H7 (cell line): ENCODE measurements at regions not wholly inside any gene's neighbourhood (a gene's known extent, or its start where the extent isn't known, plus 50 kb on each side); places are given as distances from the start of the nearest gene placed in this dataset.
"Not testable (repeated sequence)": the region's sequence is repeated elsewhere in the genome, so short reads cannot be mapped to it uniquely, and the experiment has no call there.

ENCODE experiments used
- DNase-seq: peaks from one replicate; pipeline ENCODE4 v3.0.0; 2012
- H3K27me3 ChIP-seq: 2 replicates; pipeline ENCODE4 v1.6.0; 2011; ENCODE audit warnings: mild to moderate bottlenecking, low read length; ENCODE audit not compliant: control insufficient read depth, insufficient read depth
- H3K36me3 ChIP-seq: replicated peaks from 2 replicates; pipeline ENCODE4 v1.5.1; 2011; ENCODE audit warnings: low read length; ENCODE audit not compliant: control insufficient read depth, insufficient read depth
- H3K4me3 ChIP-seq: 2 replicates; pipeline ENCODE4 v1.5.1; 2011; ENCODE audit warnings: low read depth, mild to moderate bottlenecking, control low read depth, low read length, moderate library complexity; ENCODE audit not compliant: insufficient read depth

DNA sequence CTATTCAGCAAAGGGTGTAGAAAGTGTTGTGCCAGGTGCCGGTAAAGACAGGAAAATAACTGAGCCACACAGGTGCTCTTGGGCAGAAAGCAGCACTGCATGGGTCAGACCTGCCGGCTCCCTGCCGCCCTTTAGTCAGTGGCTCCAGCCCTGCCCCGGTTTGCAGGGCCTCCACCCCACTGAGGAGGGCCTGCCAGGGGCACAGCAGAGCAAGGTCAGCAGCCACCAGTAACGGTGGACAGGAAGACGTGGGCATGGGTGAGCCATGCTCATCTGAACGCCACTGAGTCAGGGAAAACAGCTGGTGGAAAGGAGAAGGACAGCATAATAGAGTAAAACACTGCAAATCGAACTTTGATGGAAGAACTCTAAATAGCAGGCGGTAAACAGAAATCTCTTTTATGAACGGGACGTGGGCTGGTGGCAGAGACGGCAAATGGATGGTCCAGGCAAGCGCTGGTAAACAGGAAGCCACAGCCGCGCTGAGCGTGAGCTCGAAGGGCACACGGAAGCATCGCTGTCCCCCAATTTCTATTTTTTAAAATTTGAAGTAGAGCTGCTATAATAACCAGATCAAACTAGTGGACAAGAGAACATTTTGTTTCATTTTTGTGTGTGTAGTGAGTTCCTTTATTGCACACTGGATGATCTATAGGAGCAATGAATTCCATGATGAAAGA is 141.8 kb upstream of the ALKAL2 start:
- H3K36me3 ChIP-seq = no peaks in the 10 kb centered on the region
- no peak for DNase-seq
- no peaks in the 10 kb centered on the region for H3K27me3 ChIP-seq
- H3K4me3 ChIP-seq = no peak overlapping the region

DNA sequence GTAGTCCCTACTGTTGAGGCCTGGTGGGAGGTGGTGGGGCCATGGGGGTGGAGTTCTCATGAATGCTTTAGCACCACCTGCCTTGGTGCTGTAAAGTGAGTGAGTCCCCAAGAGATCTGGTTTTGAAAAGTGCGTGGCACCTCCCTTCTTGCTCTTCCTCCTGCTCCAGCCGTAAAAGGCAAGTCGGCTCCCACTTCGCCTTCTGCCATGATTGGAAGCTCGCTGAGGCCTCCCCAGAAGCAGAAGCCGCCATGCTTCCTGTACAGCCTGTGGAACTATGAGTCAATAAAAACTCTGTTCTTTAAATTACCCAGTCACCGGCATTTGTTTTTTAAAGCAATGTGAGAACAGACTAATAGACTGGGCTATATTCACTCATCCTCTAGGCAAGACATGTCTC is 141.3 kb upstream of the ALKAL2 start:
- Histone ChIP-seq H3K36me3 (no peaks in the 10 kb centered on the region), H3K4me3 (no peak overlapping the region), H3K27me3 (no peaks in the 10 kb centered on the region)
- no peak for DNase-seq

DNA sequence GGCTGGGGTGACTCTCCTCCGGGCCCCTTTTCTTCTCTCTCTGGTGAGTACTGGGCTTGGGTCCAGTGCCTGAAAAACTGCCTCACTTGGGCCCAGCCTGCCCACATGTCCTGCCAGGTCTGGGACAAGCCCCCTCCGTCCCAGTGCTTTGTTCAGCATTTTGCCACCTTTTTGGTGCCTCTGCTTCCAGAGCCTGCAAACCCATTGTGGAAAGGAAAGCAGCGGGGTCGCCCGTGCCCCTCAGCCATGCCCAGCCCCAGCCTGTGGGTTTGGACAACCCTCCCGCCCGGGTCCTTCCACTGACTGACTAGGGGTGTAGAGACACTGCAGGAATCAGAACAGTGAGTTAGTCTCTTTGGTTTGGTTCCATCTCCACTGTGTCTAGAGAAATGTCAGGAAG is 140.7 kb upstream of the ALKAL2 start:
- Histone ChIP-seq H3K4me3 (no peak overlapping the region), H3K27me3 (no peaks in the 10 kb centered on the region)
- DNase-seq = no peak

DNA sequence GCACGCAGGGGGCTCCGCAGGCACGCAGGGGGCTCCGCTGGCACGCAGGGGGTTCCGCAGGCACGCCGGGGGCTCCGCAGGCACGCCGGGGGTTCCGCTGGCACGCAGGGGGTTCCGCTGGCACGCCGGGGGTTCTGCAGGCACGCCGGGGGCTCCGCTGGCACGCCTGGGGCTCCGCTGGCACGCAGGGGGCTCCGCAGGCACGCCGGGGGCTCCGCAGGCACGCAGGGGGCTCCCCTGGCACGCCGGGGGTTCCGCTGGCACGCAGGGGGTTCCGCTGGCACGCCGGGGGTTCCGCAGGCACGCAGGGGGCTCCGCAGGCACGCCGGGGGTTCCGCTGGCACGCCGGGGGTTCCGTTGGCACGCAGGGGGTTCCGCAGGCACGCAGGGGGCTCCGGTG is 138.8 kb upstream of the ALKAL2 start:
- DNase-seq, H3K36me3 ChIP-seq, H3K27me3 ChIP-seq, H3K4me3 ChIP-seq: not testable (repeated sequence)

More for the DNA sequence above, 140.7 kb upstream of the ALKAL2 start:
- no peaks in the 10 kb centered on the region for H3K36me3 ChIP-seq

DNA sequence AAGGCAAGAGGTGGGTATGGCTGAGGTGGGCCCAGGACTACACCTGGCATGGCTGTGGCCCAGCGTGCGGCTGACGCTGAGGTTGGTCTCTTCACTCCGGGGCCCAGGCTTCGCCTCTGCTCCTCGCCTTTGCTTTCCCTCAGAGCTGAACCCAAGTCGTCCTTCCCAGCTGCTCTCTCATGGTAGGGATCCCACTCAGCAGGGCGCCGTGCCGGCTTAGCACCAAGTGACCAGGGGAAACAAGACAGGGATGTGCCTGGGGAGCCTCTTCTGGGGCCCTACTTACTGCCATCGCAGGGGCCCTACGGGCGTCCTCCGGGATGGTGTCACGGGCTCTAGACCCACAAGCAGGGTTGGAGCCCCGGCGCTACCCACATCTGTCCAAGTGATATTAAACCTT is 138.1 kb upstream of the ALKAL2 start:
- no peak for DNase-seq
- no peaks in the 10 kb centered on the region for H3K27me3 ChIP-seq
- no peaks in the 10 kb centered on the region for H3K36me3 ChIP-seq
- H3K4me3 ChIP-seq = no peak overlapping the region

DNA sequence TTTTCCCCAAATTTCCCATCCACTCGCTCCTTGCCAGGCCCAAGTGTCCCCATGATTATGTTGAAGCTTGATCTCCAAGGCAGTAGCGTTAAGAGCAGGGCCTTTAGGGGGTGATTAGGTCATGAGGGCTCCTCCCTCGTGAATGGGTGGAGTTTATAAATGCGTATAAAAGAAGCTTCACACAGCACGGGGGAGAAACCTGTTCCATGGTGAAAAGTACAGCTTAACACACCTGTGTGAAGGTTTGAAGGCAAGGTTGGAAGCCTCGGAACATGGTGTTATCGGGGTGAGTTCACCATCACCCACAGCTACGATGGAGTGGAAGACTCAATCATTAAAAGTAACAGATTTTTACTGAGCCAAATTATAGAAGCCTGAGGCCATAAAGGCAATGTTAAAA is 137.4 kb upstream of the ALKAL2 start:
- DNase-seq = no peak
- H3K4me3 ChIP-seq = no peak overlapping the region
- no peaks in the 10 kb centered on the region for H3K36me3 ChIP-seq
- H3K27me3 ChIP-seq = no peaks in the 10 kb centered on the region

DNA sequence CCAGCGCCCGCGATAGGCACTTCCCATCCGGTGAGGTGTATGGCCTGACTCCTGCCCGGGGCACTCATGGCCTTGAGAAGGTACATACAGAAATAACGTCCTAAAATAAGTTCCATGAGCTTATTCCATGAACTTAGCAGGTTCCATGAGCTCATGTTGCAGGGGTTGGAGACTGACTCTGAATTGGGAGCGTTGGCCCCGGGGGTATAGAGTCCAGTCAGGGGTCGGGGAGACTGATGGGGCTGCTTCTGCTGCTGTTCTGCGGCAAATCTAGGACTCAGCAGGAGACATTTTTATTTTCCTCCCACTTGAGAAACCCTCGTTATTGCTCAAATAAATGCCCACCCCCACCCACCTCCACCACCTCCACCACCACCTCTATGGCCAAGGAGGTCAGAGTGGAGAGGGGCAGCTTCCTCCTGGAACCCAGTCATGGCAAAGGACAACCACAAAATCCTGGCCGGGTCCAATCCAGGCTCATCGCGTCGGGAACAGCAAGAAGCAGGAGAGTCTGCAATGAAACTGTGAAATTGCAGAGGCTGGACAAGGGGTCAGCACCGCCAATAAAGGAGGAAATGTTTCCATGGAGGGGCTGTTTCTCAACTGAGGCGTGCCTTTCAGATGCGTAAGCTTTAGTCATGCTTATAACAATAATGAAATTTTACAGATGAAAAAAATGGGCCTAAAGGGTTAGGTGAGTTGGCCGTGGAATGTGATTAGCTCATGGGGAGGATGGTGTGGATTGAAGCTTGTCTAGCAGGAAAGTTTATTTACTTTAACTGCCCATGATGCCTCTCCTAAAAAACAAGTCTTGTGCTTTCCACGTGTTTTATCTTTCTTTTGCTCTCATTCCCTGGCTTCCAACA is 136.6 kb upstream of the ALKAL2 start:
- H3K27me3 ChIP-seq = no peaks in the 10 kb centered on the region
- no peaks in the 10 kb centered on the region for H3K36me3 ChIP-seq
- H3K4me3 ChIP-seq = no peak overlapping the region
- DNase-seq = no peak

DNA sequence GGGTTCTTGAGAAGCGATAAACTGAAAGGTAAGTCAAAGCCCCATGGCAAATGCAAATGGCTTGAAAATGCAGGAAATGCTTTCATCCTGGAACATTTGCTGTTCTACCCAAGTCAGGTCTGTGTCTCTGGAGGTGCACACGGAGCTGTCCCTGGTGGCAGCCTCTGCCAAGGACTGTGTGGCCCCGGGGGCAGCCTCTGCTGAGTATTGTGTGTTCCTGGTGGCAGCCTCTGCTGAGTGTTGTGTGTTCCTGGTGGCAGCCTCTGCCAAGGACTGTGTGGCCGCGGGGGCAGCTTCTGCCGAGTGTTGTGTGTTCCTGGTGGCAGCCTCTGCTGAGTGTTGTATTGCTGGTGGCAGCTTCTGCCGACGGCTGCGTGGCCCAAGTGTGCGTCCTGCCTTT is 135.6 kb upstream of the ALKAL2 start:
- no peaks in the 10 kb centered on the region for H3K27me3 ChIP-seq
- no peaks in the 10 kb centered on the region for H3K36me3 ChIP-seq
- no peak overlapping the region for H3K4me3 ChIP-seq
- no peak for DNase-seq

DNA sequence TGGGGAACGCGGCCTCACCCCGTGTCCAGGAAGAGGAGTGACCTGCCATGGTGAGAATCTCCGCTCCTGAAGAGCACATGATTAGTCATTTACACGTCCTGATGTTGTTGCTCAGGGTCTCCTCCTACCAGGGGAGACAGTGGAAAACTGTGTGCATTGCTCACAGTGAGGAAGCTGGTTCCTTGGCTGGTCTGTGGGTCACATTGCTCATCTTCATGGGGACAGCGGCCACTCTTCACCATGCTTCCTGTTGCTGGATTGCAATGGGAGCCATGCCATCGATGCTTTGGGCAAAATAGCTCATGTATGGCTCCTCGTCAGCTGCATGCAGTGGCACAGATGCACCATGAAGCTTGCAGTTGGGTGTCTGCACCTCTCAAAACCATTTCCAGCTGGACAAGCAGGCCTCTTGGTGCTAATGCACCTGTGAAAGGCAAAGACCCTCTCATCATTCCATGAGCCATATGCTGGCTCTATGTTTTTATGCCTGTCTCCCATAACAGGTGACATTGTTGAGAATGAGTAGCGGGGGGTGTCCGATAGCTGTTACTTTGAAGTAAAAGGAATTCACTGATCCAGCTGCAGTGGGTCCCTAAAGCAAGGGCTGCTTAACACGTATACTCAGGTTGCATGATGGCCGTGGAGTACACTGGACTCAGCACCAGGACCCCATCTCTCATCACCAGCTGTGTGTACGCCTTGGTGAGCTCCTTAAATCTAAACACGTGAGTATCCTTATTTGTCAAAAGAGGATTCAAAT is 135.0 kb upstream of the ALKAL2 start:
- H3K4me3 ChIP-seq = no peak overlapping the region
- H3K27me3 ChIP-seq = no peaks in the 10 kb centered on the region
- no peaks in the 10 kb centered on the region for H3K36me3 ChIP-seq
- DNase-seq = no peak

DNA sequence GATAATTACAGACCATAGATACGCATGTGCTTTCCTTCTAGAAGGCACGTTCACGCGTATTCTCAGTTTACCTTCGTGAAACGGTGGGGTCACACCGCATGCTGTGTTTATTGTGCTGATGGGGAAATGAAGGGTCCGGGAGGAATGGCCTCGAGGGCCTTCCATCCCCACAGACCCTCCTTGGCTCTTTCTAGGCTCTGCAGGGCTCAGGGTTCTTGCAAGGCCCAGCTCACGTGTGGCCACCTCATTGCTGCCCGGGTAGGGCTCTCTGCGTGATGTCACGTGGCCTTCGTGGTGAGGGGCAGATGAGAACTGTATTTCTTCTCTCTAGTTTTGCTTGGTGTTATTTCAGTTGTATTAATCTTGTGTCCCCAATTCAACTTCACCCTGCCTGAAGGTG is 133.5 kb upstream of the ALKAL2 start:
- DNase-seq = no peak
- Histone ChIP-seq H3K4me3 (no peak overlapping the region), H3K27me3 (no peaks in the 10 kb centered on the region), H3K36me3 (no peaks in the 10 kb centered on the region)

DNA sequence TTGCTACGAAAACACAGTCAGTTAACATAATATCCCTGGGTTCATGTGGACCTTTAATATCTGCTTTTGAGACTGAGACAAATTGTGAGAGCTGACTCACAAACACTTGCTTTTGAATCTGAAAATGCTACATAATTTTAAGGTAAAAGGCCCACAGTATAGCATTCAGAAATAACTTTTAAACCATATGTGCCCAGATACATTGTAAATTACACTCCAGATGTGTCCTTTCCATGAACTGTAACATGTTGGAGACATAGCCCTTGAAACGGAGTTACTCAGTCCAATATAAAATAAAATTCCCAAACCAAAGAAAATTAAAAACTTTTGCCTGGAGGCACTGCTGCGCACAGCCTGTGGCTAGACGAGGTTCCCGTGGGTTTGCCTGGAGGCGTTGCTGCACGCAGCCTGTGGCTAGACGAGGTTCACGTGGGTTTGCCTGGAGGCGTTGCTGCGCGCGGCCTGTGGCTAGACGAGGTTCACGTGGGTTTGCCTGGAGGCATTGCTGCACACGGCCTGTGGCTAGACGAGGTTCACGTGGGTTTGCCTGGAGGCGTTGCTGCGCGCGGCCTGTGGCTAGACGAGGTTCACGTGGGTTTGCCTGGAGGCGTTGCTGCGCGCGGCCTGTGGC is 131.9 kb upstream of the ALKAL2 start:
- Histone ChIP-seq H3K27me3 (no peaks in the 10 kb centered on the region), H3K4me3 (no peak overlapping the region), H3K36me3 (no peaks in the 10 kb centered on the region)
- no peak for DNase-seq

DNA sequence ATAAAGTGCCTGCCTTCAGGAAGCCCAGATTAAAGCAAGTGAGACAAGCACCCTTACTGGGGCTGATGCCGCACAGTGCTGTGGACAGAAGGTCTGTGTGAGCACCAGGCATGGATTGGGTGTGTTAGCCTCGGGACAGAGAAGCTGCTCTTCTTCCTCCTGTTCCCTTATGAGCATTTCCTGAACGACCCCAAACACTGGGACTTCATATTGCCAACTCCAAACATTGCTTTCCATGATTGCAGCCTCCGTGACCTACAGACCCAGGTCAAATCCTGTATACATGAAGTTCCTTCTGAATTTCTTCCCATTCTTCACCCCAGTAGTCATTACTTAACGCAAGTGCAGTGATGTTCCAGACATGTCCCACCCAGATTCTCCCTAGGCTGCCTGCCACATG is 129.8 kb upstream of the ALKAL2 start:
- no peak overlapping the region for H3K4me3 ChIP-seq
- no peak for DNase-seq
- H3K36me3 ChIP-seq = no peaks in the 10 kb centered on the region
- H3K27me3 ChIP-seq = no peaks in the 10 kb centered on the region

DNA sequence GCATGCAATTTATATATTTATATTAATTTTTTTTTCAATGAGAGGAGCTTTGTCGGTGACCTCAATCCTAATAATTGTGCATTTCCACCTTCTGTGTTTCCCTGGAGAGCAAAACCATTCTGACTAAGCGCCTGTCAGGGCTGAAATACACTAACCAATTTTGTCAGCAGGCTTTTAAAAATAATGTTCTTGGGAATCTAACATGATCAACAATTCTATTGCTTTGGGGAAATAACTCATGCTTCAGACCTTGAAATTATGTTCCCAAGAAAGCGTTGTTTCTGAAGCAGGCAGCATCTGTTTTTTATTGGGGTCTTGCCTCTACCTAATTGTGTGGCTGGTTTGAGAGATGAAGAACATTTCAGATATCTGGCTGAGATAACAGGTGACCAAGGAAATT is 129.1 kb upstream of the ALKAL2 start:
- H3K4me3 ChIP-seq = no peak overlapping the region
- no peaks in the 10 kb centered on the region for H3K36me3 ChIP-seq
- no peaks in the 10 kb centered on the region for H3K27me3 ChIP-seq
- DNase-seq = no peak

DNA sequence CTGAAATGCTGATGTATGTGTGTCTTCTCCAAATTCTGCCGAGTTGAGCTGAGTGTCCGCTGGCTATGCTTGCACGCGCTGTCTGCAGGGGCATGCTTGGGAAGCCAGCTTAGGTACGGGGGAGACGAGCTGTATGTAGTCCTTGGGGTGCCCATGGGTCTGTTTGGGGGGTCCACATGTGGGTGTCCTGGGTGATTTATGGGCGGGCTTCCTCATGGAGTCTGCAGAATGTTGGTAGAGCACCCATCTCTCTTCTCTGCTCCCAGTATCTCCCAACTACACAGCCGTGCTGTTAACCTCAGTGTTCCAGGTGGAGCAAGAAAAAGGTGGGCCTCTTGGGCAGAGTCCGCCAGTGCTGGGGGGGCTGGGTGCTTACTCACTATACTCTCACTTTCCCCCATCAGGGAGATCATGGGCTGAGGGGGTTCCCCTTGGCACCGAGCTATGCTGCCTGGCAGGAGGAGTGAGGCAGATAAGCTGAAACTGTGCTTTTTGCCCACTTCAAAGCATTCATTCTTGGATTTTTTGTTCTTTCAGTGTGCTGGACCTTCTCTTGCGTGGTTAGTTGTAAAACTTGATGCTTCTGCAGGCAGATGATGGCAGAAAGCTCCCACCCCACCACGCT is 128.2 kb upstream of the ALKAL2 start:
- H3K4me3 ChIP-seq = no peak overlapping the region
- H3K27me3 ChIP-seq = no peaks in the 10 kb centered on the region
- no peaks in the 10 kb centered on the region for H3K36me3 ChIP-seq
- DNase-seq = no peak
